Panc1 (cell line): ENCODE measurements at regions not wholly inside any gene's neighbourhood (a gene's known extent, or its start where the extent isn't known, plus 50 kb on each side); places are given as distances from the start of the nearest gene placed in this dataset.

Source experiments
- ATAC-seq: fragments of 200-7000 bp; cut with Tn5 transposase; 2 replicates; pipeline ENCODE4 v1.9.1; 2020; ENCODE audit warnings: mild to moderate bottlenecking, moderate library complexity
- BruUV-seq: library from RNA; stranded (reverse); fragments of 400-500 nt; replicated peaks from 2 replicates; lab custom pipeline; 2021; lab: Mats Ljungman, UMichigan
- CTCF ChIA-PET: fragments of 300-600 bp; sonication (Branson Sonifier 250); formaldehyde crosslinking; loops from one replicate; lab custom pipeline; 2022; ENCODE audit warnings: antibody characterized with exemption; lab: Charles Lee
- POLR2A ChIA-PET: fragments of 300-600 bp; sonication (Branson Sonifier 250); formaldehyde crosslinking; loops from one replicate; lab custom pipeline; 2022; ENCODE audit warnings: antibody characterized with exemption; lab: Charles Lee
- DNase-seq: peaks from one replicate; pipeline ENCODE4 v3.0.0-alpha.2; 2010; ENCODE audit warnings: low read depth, low spot score
- H3K27ac ChIP-seq: 2 replicates; pipeline ENCODE4 v1.5.1; 2011; ENCODE audit warnings: mild to moderate bottlenecking, low read length, inconsistent platforms
- H3K27me3 ChIP-seq: fragments of 200-500 bp; sonication (Bioruptor generic); 2 replicates; pipeline ENCODE4 v1.6.0; 2014; ENCODE audit warnings: low read length, inconsistent platforms; ENCODE audit not compliant: control insufficient read depth, insufficient read depth
- H3K36me3 ChIP-seq: fragments of 200-500 bp; sonication (Bioruptor generic); 2 replicates; pipeline ENCODE4 v1.5.1; 2014; ENCODE audit warnings: inconsistent platforms, mild to moderate bottlenecking, low read length, moderate library complexity; ENCODE audit not compliant: control insufficient read depth, insufficient read depth
- H3K4me1 ChIP-seq: 2 replicates; pipeline ENCODE4 v1.5.1; 2011; ENCODE audit warnings: inconsistent platforms, mild to moderate bottlenecking, low read length, moderate library complexity; ENCODE audit not compliant: control insufficient read depth, insufficient read depth
- H3K4me3 ChIP-seq, 2 experiments: 2 replicates each; pipeline ENCODE4 v1.5.1; 2011 to 2012; ENCODE audit warnings: low read depth in 2 of 2, low read length in 2 of 2, mild to moderate bottlenecking in 2 of 2, inconsistent platforms in 1 of 2, moderate library complexity in 1 of 2
- H3K9me3 ChIP-seq: fragments of 200-500 bp; sonication (Bioruptor generic); 2 replicates; pipeline ENCODE4 v1.5.1; 2014; ENCODE audit warnings: low read depth, mild to moderate bottlenecking, inconsistent platforms, low read length, moderate library complexity; ENCODE audit not compliant: control insufficient read depth, insufficient read depth
- POLR2AphosphoS5 ChIP-seq: IDR thresholded peaks from 2 replicates; pipeline ENCODE4 v1.6.1; 2012; ENCODE audit warnings: mild to moderate bottlenecking, low read depth, low read length, moderate library complexity
- SIN3A ChIP-seq: IDR thresholded peaks from 2 replicates; pipeline ENCODE4 v1.6.1; 2012; ENCODE audit warnings: low read depth, mild to moderate bottlenecking, low read length, moderate library complexity, borderline replicate concordance; ENCODE audit not compliant: insufficient read depth
- TCF7L2 ChIP-seq: IDR thresholded peaks from 2 replicates; pipeline ENCODE4 v1.6.1; 2011; ENCODE audit warnings: mild to moderate bottlenecking, low read depth, low read length, inconsistent platforms
- in situ Hi-C: cut with HindIII; loops from 2 replicates; pipeline ENCODE4 v1.10.0; 2016; ENCODE audit warnings: low sequenced_read_pairs, low pct_unique_long_range_greater_than_20kb
- intact Hi-C: fragments of 100-400 bp; cut with micrococcal nuclease; formaldehyde crosslinking; loops from one replicate; pipeline ENCODE4 v1.10.0; 2022; ENCODE audit not compliant: unreplicated experiment
- TF ChIP-seq, protein P1 (sequence below), 2 experiments: IDR thresholded peaks; 2 replicates each; pipeline ENCODE4 v1.6.1; 2011 to 2012; ENCODE audit warnings: low read depth in 2 of 2, control low read depth in 1 of 2, low read length in 1 of 2, mild to moderate bottlenecking in 1 of 2, moderate library complexity in 1 of 2; ENCODE audit not compliant: insufficient read depth in 1 of 2
- TF ChIP-seq, protein P2 (sequence below): fragments of 450-650 bp; IDR thresholded peaks from 2 replicates; pipeline ENCODE4 v1.5.1; 2017; ENCODE audit warnings: mild to moderate bottlenecking

DNA sequence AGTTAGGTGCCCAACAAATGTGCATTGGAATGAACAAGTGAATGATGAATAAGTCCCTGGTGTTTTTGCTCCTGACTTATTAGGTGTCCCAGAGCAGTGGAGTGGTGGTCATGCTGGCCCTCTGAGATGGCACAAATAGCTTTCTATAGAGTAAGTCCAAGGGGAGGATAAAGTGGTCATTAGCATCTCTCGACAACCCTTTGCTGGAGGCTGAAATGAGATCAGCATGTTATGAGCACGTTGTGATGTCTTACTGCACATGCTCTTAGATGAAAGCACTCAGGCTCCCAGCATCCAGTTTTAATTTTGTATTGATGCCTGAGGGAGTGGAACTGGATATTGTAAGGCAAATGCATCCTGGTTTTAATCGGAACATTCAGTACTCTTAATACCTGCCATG lies 326.2 kb downstream of the RFC3 start:
- no TSS peak for BruUV-seq
- intact Hi-C loops, result no loop called here
- no peak for DNase-seq
- H3K9me3 ChIP-seq, result no peaks in the 10 kb centered on the region
- no peaks in the 10 kb centered on the region for H3K27me3 ChIP-seq
- ChIA-PET CTCF (no interaction called here), POLR2A (no interaction called here)
- H3K36me3 ChIP-seq, result no peaks in the 10 kb centered on the region
- no peaks in the 10 kb centered on the region for H3K4me1 ChIP-seq
- H3K4me3 ChIP-seq, result no peak overlapping the region
- in situ Hi-C loops, result no loop called here
- no peak for TF ChIP-seq TCF7L2
- TF ChIP-seq, protein P1, sequence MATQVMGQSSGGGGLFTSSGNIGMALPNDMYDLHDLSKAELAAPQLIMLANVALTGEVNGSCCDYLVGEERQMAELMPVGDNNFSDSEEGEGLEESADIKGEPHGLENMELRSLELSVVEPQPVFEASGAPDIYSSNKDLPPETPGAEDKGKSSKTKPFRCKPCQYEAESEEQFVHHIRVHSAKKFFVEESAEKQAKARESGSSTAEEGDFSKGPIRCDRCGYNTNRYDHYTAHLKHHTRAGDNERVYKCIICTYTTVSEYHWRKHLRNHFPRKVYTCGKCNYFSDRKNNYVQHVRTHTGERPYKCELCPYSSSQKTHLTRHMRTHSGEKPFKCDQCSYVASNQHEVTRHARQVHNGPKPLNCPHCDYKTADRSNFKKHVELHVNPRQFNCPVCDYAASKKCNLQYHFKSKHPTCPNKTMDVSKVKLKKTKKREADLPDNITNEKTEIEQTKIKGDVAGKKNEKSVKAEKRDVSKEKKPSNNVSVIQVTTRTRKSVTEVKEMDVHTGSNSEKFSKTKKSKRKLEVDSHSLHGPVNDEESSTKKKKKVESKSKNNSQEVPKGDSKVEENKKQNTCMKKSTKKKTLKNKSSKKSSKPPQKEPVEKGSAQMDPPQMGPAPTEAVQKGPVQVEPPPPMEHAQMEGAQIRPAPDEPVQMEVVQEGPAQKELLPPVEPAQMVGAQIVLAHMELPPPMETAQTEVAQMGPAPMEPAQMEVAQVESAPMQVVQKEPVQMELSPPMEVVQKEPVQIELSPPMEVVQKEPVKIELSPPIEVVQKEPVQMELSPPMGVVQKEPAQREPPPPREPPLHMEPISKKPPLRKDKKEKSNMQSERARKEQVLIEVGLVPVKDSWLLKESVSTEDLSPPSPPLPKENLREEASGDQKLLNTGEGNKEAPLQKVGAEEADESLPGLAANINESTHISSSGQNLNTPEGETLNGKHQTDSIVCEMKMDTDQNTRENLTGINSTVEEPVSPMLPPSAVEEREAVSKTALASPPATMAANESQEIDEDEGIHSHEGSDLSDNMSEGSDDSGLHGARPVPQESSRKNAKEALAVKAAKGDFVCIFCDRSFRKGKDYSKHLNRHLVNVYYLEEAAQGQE (IDR thresholded peaks at IDR 0.05; ENCODE audit: insufficient read depth in 1 of 2, low read depth in 2 of 2, low read length in 1 of 2), result no peak
- TF ChIP-seq, protein P2, sequence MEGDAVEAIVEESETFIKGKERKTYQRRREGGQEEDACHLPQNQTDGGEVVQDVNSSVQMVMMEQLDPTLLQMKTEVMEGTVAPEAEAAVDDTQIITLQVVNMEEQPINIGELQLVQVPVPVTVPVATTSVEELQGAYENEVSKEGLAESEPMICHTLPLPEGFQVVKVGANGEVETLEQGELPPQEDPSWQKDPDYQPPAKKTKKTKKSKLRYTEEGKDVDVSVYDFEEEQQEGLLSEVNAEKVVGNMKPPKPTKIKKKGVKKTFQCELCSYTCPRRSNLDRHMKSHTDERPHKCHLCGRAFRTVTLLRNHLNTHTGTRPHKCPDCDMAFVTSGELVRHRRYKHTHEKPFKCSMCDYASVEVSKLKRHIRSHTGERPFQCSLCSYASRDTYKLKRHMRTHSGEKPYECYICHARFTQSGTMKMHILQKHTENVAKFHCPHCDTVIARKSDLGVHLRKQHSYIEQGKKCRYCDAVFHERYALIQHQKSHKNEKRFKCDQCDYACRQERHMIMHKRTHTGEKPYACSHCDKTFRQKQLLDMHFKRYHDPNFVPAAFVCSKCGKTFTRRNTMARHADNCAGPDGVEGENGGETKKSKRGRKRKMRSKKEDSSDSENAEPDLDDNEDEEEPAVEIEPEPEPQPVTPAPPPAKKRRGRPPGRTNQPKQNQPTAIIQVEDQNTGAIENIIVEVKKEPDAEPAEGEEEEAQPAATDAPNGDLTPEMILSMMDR, result no peak
- TF ChIP-seq SIN3A, result no peak
- no peak for TF ChIP-seq POLR2AphosphoS5
- no peak for ATAC-seq
- no peak overlapping the region for H3K27ac ChIP-seq

DNA sequence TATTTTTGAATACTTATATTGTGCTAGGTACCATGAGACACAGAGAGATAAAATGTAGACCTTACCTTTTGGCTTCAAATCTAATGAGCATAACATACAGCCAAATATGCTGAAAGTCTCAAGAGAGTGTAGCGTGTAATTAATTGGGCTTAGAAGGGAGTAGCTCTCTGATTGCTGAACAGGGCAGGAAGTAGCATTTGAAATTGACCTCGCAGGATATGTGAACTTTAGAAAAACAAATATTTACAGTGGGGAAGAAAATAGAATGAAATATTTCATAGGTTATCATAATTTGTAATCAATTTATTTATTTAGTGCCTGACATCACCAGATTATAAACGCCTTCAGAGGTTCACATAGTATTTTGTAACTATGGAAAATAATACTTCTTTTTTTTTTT lies 327.1 kb downstream of the RFC3 start:
- Histone ChIP-seq H3K27me3 (no peaks in the 10 kb centered on the region), H3K27ac (no peak overlapping the region), H3K4me1 (no peaks in the 10 kb centered on the region), H3K36me3 (no peaks in the 10 kb centered on the region), H3K9me3 (no peaks in the 10 kb centered on the region), H3K4me3 (no peak overlapping the region)
- TF ChIP-seq SIN3A (no peak), TCF7L2 (no peak), POLR2AphosphoS5 (no peak)
- TF ChIP-seq, protein P2, result no peak
- TF ChIP-seq, protein P1 (IDR thresholded peaks at IDR 0.05; ENCODE audit: insufficient read depth in 1 of 2, low read depth in 2 of 2, low read length in 1 of 2), result no peak
- no peak for ATAC-seq
- POLR2A ChIA-PET, result no interaction called here
- CTCF ChIA-PET, result no interaction called here
- no TSS peak for BruUV-seq
- intact Hi-C loops, result no loop called here
- DNase-seq, result no peak
- in situ Hi-C loops, result no loop called here
